Breast epithelium (tissue), 3 donors: ENCODE measurements at regions not wholly inside any gene's neighbourhood (a gene's known extent, or its start where the extent isn't known, plus 50 kb on each side); places are given as distances from the start of the nearest gene placed in this dataset.

Source experiments
- POLR2A ChIP-seq: fragments of 450-650 bp; IDR thresholded peaks from one replicate; pipeline ENCODE4 v1.6.1; 2016; ENCODE audit warnings: antibody characterized with exemption, mild to moderate bottlenecking, moderate library complexity
- POLR2AphosphoS5 ChIP-seq, 3 donors: sonication (generic); formaldehyde crosslinking; IDR thresholded peaks; one replicate each; pipeline ENCODE4 v1.6.1; 2017; ENCODE audit warnings: antibody characterized with exemption in 3 of 3
- TF ChIP-seq, protein P1 (sequence below), 3 donors: fragments of 450-650 bp; IDR thresholded peaks; one replicate each; pipeline ENCODE4 v1.5.1; 2016 to 2017; ENCODE audit warnings: antibody characterized with exemption in 3 of 3, mild to moderate bottlenecking in 3 of 3, moderate library complexity in 3 of 3

GRCh38 chr10:6711881-6712280 lies 131.8 kb upstream of the PRKCQ start:
- TF ChIP-seq, protein P1, sequence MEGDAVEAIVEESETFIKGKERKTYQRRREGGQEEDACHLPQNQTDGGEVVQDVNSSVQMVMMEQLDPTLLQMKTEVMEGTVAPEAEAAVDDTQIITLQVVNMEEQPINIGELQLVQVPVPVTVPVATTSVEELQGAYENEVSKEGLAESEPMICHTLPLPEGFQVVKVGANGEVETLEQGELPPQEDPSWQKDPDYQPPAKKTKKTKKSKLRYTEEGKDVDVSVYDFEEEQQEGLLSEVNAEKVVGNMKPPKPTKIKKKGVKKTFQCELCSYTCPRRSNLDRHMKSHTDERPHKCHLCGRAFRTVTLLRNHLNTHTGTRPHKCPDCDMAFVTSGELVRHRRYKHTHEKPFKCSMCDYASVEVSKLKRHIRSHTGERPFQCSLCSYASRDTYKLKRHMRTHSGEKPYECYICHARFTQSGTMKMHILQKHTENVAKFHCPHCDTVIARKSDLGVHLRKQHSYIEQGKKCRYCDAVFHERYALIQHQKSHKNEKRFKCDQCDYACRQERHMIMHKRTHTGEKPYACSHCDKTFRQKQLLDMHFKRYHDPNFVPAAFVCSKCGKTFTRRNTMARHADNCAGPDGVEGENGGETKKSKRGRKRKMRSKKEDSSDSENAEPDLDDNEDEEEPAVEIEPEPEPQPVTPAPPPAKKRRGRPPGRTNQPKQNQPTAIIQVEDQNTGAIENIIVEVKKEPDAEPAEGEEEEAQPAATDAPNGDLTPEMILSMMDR (IDR thresholded peaks at IDR 0.05) = no peak
- TF ChIP-seq POLR2A (no peak), POLR2AphosphoS5 (IDR thresholded peaks at IDR 0.05) (no peak)
